Stomach (tissue), 8 donors: ENCODE measurements at regions not wholly inside any gene's neighbourhood (a gene's known extent, or its start where the extent isn't known, plus 50 kb on each side); places are given as distances from the start of the nearest gene placed in this dataset.

ENCODE experiments used
- DNase-seq, 2 donors: peaks; one replicate each; pipeline versions ENCODE4 v3.0.0 to v3.0.0-alpha.2; 2013 to 2019
- H3K27ac ChIP-seq, 5 donors: fragments of 200-600 bp in 4 of 5; sonication (generic) in 4 of 5; one replicate each; pipeline ENCODE4 v1.5.1; 2013 to 2019; ENCODE audit warnings: mild to moderate bottlenecking in 1 of 5, moderate library complexity in 1 of 5
- H3K27me3 ChIP-seq, 3 donors: fragments of 200-600 bp; sonication (generic); one replicate each; pipeline ENCODE4 v1.5.1; 2017 to 2019; ENCODE audit warnings: mixed run types in 1 of 3
- H3K36me3 ChIP-seq, 4 donors: fragments of 200-600 bp; sonication (generic); 1 replicate in 3 of 4; 2 replicates in 1 of 4; pipeline ENCODE4 v1.5.1; 2016 to 2019
- H3K4me1 ChIP-seq, 4 donors: fragments of 200-600 bp; sonication (generic); one replicate each; pipeline ENCODE4 v1.5.1; 2016 to 2019
- H3K4me3 ChIP-seq, 4 donors: fragments of 200-600 bp; sonication (generic) in 3 of 4; one replicate each; pipeline ENCODE4 v1.5.1; 2016 to 2019; ENCODE audit warnings: mild to moderate bottlenecking in 1 of 4
- H3K9me3 ChIP-seq, 4 donors: fragments of 200-600 bp; sonication (generic); one replicate each; pipeline ENCODE4 v1.5.1; 2016 to 2019
- CTCF ChIP-seq, 7 experiments: fragments of 450-650 bp in 4 of 7; fragments of 200-600 bp in 3 of 7; sonication (generic) in 3 of 7; IDR thresholded peaks; one replicate each; pipeline ENCODE4 v1.5.1; 2016 to 2019; ENCODE audit warnings: antibody characterized with exemption in 7 of 7, control low read depth in 2 of 7, mild to moderate bottlenecking in 1 of 7
- EP300 ChIP-seq: sonication (generic); formaldehyde crosslinking; IDR thresholded peaks from one replicate; pipeline ENCODE4 v1.6.1; 2017; ENCODE audit warnings: antibody characterized with exemption
- POLR2A ChIP-seq, 4 donors: fragments of 450-650 bp; IDR thresholded peaks; one replicate each; pipeline ENCODE4 v1.6.1; 2016; ENCODE audit warnings: antibody characterized with exemption in 4 of 4, control low read depth in 2 of 4, mild to moderate bottlenecking in 1 of 4, moderate library complexity in 1 of 4
- POLR2AphosphoS5 ChIP-seq, 3 donors: sonication (generic); formaldehyde crosslinking; IDR thresholded peaks; one replicate each; pipeline ENCODE4 v1.6.1; 2016; ENCODE audit warnings: antibody characterized with exemption in 3 of 3
- WGBS, 5 donors: extraction: QIAGEN DNeasy Blood & Tissue Kit in 3 of 5; methylation state at CpG; one replicate each; pipeline versions ENCODE4 v1.1.5 to v1.1.7; 2013 to 2018; 5-methylcytosine and 5-hydroxymethylcytosine counted together
- intact Hi-C: fragments of 100-400 bp; cut with DNase I; formaldehyde crosslinking; loops from one replicate; pipeline ENCODE4 v1.15.1; 2023; ENCODE audit warnings: low total_unique reads
- donor health status: healthy with polysubstance abuse.
- donor health status: Bipolar disorder and iron deficiency.
- donor health status: healthy.

- Histone ChIP-seq H3K27ac (no peak overlapping the region), H3K36me3 (no peaks in the 10 kb centered on the region), H3K4me3 (no peak overlapping the region), H3K4me1 (no peaks in the 10 kb centered on the region), H3K9me3 (no peaks in the 10 kb centered on the region), H3K27me3 (no peaks in the 10 kb centered on the region)
- intact Hi-C loops, result no loop called here
- no peak for TF ChIP-seq POLR2A (IDR thresholded peaks at IDR 0.05)
- no peak for TF ChIP-seq CTCF (IDR thresholded peaks at IDR 0.05)
- TF ChIP-seq EP300, result no peak
- TF ChIP-seq POLR2AphosphoS5 (IDR thresholded peaks at IDR 0.05), result no peak
- DNase-seq, result no peak
These were observed 88.4 kb downstream of the OLIG3 start for GRCh38 chr6:137405806-137406205.

GRCh38 chr6:137403855-137404254, 90.3 kb downstream of the OLIG3 start:
- TF ChIP-seq POLR2AphosphoS5 (IDR thresholded peaks at IDR 0.05) (no peak), POLR2A (IDR thresholded peaks at IDR 0.05) (no peak), EP300 (no peak), CTCF (IDR thresholded peaks at IDR 0.05) (no peak)
- Histone ChIP-seq H3K27ac (no peak overlapping the region), H3K9me3 (no peaks in the 10 kb centered on the region), H3K27me3 (no peaks in the 10 kb centered on the region), H3K4me3 (no peak overlapping the region), H3K36me3 (no peaks in the 10 kb centered on the region), H3K4me1 (no peaks in the 10 kb centered on the region)
- peak in 1 of 2 donors; percentile 48 for DNase-seq
- WGBS, 5 donors, result 29 to 59% (median 51%) methylated on average over 2 of the region's 2 CpGs
- intact Hi-C loops, result no loop called here

GRCh38 chr6:137403443-137403842, 90.8 kb downstream of the OLIG3 start:
- Histone ChIP-seq H3K9me3 (no peaks in the 10 kb centered on the region), H3K4me3 (no peak overlapping the region), H3K27me3 (no peaks in the 10 kb centered on the region), H3K27ac (no peak overlapping the region), H3K36me3 (no peaks in the 10 kb centered on the region), H3K4me1 (no peaks in the 10 kb centered on the region)
- intact Hi-C loops, result no loop called here
- WGBS, 5 donors, result 71 to 82% (median 75%) methylated on average over 6 of the region's 6 CpGs
- no peak for DNase-seq
- TF ChIP-seq POLR2AphosphoS5 (IDR thresholded peaks at IDR 0.05), result no peak
- TF ChIP-seq CTCF (IDR thresholded peaks at IDR 0.05), result no peak
- no peak for TF ChIP-seq EP300
- TF ChIP-seq POLR2A (IDR thresholded peaks at IDR 0.05), result no peak

GRCh38 chr6:137402143-137402680, 92.0 kb downstream of the OLIG3 start:
- Histone ChIP-seq H3K4me1 (no peaks in the 10 kb centered on the region), H3K27me3 (no peaks in the 10 kb centered on the region), H3K27ac (no peak overlapping the region), H3K36me3 (no peaks in the 10 kb centered on the region), H3K9me3 (no peaks in the 10 kb centered on the region), H3K4me3 (no peak overlapping the region)
- WGBS, 5 donors, result 21 to 46% (median 32%) methylated on average over 2 of the region's 2 CpGs
- DNase-seq, result no peak
- intact Hi-C loops, result no loop called here
- TF ChIP-seq CTCF (IDR thresholded peaks at IDR 0.05) (no peak), POLR2A (IDR thresholded peaks at IDR 0.05) (no peak), EP300 (no peak), POLR2AphosphoS5 (IDR thresholded peaks at IDR 0.05) (no peak)
